ENCODE measurements at regions not wholly inside any gene's neighbourhood (a gene's known extent, or its start where the extent isn't known, plus 50 kb on each side); places are given as distances from the start of the nearest gene placed in this dataset.

DNA sequence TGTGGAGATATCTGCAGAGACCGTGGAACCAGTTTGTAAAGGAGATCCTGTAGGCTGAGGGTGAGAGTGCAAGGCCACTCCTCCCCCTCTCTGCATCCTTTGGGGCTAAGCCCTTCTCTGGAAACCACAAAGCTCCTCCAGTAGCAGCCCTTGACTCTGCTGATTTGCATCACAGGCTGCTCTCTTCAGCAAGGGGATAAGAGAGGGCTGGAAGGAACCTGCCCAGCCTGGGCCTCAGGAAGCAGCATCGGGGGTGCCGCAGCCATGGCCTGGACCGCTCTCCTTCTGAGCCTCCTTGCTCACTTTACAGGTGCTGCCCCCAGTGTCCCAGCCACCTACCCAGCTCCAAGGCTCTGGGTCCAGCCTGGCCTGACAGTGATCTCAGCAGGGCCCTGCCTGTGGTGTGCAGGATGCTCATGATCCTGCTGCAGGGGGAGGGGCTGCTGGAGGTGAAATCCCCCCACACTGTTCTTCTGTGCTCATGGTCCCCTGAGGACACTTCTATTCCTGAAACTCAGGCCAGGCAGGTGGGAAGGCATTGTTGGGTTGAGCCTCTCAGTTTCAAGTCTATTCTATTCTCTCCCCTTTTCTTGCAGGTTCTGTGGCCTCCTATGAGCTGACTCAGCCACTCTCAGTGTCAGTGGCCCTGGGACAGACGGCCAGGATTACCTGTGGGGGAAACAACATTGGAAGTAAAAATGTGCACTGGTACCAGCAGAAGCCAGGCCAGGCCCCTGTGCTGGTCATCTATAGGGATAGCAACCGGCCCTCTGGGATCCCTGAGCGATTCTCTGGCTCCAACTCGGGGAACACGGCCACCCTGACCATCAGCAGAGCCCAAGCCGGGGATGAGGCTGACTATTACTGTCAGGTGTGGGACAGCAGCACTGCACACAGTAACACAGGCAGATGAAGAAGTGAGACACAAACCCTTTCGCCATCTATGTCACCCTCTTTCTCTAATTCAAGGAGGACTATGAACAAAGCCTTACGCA lies 68.5 kb upstream of the IGLL5 start:
- TF ChIP-seq, protein P1, sequence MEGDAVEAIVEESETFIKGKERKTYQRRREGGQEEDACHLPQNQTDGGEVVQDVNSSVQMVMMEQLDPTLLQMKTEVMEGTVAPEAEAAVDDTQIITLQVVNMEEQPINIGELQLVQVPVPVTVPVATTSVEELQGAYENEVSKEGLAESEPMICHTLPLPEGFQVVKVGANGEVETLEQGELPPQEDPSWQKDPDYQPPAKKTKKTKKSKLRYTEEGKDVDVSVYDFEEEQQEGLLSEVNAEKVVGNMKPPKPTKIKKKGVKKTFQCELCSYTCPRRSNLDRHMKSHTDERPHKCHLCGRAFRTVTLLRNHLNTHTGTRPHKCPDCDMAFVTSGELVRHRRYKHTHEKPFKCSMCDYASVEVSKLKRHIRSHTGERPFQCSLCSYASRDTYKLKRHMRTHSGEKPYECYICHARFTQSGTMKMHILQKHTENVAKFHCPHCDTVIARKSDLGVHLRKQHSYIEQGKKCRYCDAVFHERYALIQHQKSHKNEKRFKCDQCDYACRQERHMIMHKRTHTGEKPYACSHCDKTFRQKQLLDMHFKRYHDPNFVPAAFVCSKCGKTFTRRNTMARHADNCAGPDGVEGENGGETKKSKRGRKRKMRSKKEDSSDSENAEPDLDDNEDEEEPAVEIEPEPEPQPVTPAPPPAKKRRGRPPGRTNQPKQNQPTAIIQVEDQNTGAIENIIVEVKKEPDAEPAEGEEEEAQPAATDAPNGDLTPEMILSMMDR (IDR thresholded peaks at IDR 0.05; ENCODE audit: poor library complexity, severe bottlenecking), result no peak
- no peak for TF ChIP-seq POLR2AphosphoS5 (IDR thresholded peaks at IDR 0.05)
- TF ChIP-seq SMC3 (conservative IDR thresholded peaks at IDR 0.05; ENCODE audit: poor library complexity), result no peak
- no peak for TF ChIP-seq EZH2 (IDR thresholded peaks at IDR 0.05; ENCODE audit: borderline replicate concordance, insufficient read depth, low read length, poor library complexity, severe bottlenecking)
- TF ChIP-seq RAD21 (conservative IDR thresholded peaks at IDR 0.05), result no peak
- TF ChIP-seq EP300 (conservative IDR thresholded peaks at IDR 0.05; ENCODE audit: poor library complexity, severe bottlenecking), result no peak
- no peak for TF ChIP-seq MXI1 (conservative IDR thresholded peaks at IDR 0.05; ENCODE audit: poor library complexity, severe bottlenecking)

All from neural cell (in vitro differentiated cells).